Omental fat pad (tissue), 3 donors: ENCODE measurements at regions not wholly inside any gene's neighbourhood (a gene's known extent, or its start where the extent isn't known, plus 50 kb on each side); places are given as distances from the start of the nearest gene placed in this dataset.

Source experiments
- ATAC-seq: fragments of 150-250 bp; one replicate; pipeline ENCODE4 v1.9.1; 2016; ENCODE audit warnings: mild to moderate bottlenecking, moderate library complexity; ENCODE audit not compliant: low FRiP score
- DNase-seq: peaks from one replicate; pipeline ENCODE4 v3.0.0-alpha.2; 2019; ENCODE audit warnings: low spot score
- CTCF ChIP-seq, 3 donors: fragments of 450-650 bp; IDR thresholded peaks; one replicate each; pipeline ENCODE4 v1.5.1; 2016 to 2017; ENCODE audit warnings: antibody characterized with exemption in 3 of 3, mild to moderate bottlenecking in 3 of 3, moderate library complexity in 2 of 3

GRCh38 chr6:84457276-84457675 is 229.8 kb upstream of the CEP162 start:
- no peak for ATAC-seq
- TF ChIP-seq CTCF (IDR thresholded peaks at IDR 0.05): no peak
- DNase-seq: no peak

- DNase-seq (no peak), ATAC-seq (no peak)
- TF ChIP-seq CTCF (IDR thresholded peaks at IDR 0.05): no peak
Observed at GRCh38 chr6:84456803-84457202, 229.4 kb upstream of the CEP162 start.

GRCh38 chr6:84455511-84456029 is 228.1 kb upstream of the CEP162 start:
- DNase-seq: no peak
- no peak for ATAC-seq
- no peak for TF ChIP-seq CTCF (IDR thresholded peaks at IDR 0.05)

GRCh38 chr6:84453499-84453898 is 226.1 kb upstream of the CEP162 start:
- ATAC-seq (no peak), DNase-seq (no peak)
- no peak for TF ChIP-seq CTCF (IDR thresholded peaks at IDR 0.05)

GRCh38 chr6:84450018-84450417 is 222.6 kb upstream of the CEP162 start:
- no peak for TF ChIP-seq CTCF (IDR thresholded peaks at IDR 0.05)
- ATAC-seq (no peak), DNase-seq (no peak)

GRCh38 chr6:84449220-84449619 is 221.8 kb upstream of the CEP162 start:
- TF ChIP-seq CTCF (IDR thresholded peaks at IDR 0.05): no peak
- DNase-seq: no peak
- no peak for ATAC-seq

- TF ChIP-seq CTCF (IDR thresholded peaks at IDR 0.05): no peak
- DNase-seq: no peak
- no peak for ATAC-seq
Observed at GRCh38 chr6:84448331-84448730, 220.9 kb upstream of the CEP162 start.
